Ishikawa (cell line): ENCODE measurements at regions not wholly inside any gene's neighbourhood (a gene's known extent, or its start where the extent isn't known, plus 50 kb on each side); places are given as distances from the start of the nearest gene placed in this dataset.

Experiments
- CEBPB ChIP-seq: IDR thresholded peaks from 2 replicates; pipeline ENCODE4 v1.6.1; 2012
- TAF1 ChIP-seq: IDR thresholded peaks from 2 replicates; pipeline ENCODE4 v1.6.1; 2012; ENCODE audit warnings: low read depth, mild to moderate bottlenecking
- YY1 ChIP-seq: IDR thresholded peaks from 2 replicates; pipeline ENCODE4 v1.6.1; 2012; ENCODE audit warnings: low read depth
- TF ChIP-seq, protein P1 (sequence below): IDR thresholded peaks from 2 replicates; pipeline ENCODE4 v1.6.1; 2012
- TF ChIP-seq, protein P2 (sequence below): IDR thresholded peaks from 2 replicates; pipeline ENCODE4 v1.6.1; 2012; ENCODE audit warnings: low read depth, mild to moderate bottlenecking

DNA sequence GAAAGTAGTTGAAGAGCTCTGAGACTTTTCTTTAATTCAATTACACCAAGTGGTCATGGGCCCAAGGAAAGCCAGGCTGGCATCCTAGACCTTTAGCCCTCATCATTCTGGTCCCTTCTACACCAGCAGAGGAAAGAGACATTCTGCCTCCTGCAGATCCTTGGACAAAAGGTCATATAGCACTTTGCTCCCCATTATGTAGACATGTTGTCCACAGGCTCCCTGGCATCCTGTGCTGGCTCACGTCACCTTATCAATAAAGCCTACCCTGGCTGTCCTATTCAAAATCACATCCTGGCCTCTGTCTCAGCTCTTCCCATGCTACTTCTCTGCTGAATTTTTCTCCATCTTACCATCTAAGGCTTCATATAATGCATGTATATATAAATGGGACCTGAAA, 61.6 kb upstream of the MAF start:
- TF ChIP-seq, protein P1, sequence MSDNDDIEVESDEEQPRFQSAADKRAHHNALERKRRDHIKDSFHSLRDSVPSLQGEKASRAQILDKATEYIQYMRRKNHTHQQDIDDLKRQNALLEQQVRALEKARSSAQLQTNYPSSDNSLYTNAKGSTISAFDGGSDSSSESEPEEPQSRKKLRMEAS, result no peak
- TF ChIP-seq, protein P2, sequence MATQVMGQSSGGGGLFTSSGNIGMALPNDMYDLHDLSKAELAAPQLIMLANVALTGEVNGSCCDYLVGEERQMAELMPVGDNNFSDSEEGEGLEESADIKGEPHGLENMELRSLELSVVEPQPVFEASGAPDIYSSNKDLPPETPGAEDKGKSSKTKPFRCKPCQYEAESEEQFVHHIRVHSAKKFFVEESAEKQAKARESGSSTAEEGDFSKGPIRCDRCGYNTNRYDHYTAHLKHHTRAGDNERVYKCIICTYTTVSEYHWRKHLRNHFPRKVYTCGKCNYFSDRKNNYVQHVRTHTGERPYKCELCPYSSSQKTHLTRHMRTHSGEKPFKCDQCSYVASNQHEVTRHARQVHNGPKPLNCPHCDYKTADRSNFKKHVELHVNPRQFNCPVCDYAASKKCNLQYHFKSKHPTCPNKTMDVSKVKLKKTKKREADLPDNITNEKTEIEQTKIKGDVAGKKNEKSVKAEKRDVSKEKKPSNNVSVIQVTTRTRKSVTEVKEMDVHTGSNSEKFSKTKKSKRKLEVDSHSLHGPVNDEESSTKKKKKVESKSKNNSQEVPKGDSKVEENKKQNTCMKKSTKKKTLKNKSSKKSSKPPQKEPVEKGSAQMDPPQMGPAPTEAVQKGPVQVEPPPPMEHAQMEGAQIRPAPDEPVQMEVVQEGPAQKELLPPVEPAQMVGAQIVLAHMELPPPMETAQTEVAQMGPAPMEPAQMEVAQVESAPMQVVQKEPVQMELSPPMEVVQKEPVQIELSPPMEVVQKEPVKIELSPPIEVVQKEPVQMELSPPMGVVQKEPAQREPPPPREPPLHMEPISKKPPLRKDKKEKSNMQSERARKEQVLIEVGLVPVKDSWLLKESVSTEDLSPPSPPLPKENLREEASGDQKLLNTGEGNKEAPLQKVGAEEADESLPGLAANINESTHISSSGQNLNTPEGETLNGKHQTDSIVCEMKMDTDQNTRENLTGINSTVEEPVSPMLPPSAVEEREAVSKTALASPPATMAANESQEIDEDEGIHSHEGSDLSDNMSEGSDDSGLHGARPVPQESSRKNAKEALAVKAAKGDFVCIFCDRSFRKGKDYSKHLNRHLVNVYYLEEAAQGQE, result no peak
- TF ChIP-seq TAF1 (no peak), CEBPB (no peak), YY1 (no peak)
